ENCODE measurements at regions not wholly inside any gene's neighbourhood (a gene's known extent, or its start where the extent isn't known, plus 50 kb on each side); places are given as distances from the start of the nearest gene placed in this dataset.

DNA sequence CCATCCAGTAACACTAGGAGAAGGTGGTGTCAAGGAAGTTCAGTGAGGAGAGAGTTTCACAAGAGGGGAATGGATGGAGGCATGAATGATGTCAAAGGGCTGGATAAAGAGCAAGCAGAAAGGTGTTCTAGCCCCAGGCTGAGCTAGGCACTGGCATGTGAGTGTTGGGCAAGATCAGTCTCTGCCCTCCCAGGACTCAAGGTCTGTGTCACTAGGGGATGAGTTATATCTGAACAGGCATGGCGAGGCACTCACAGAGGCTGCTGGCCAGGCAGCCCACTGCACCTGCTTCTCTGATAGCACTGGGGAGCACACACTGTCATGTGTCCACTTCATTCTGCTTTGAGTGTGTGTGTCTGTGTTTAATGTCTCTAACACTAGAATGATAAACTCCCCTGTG, 903.8 kb downstream of the BCL11B start:
- ATAC-seq (no peak), DNase-seq (no peak)
- no peaks in the 10 kb centered on the region for H3K4me1 ChIP-seq (ENCODE audit: control insufficient read depth, insufficient read depth, low read length)
- H3K27me3 ChIP-seq (ENCODE audit: control insufficient read depth, insufficient read depth), result no peaks in the 10 kb centered on the region
- no peak overlapping the region for H3K4me3 ChIP-seq (ENCODE audit: low read length)
- no peak overlapping the region for H3K27ac ChIP-seq (ENCODE audit: low read length)
- 31% methylated on average over 1 of the region's 1 CpG for WGBS
- intact Hi-C loops (cut with DNase I), result no loop called here
- H3K9me3 ChIP-seq (ENCODE audit: control insufficient read depth, low read length), result no peaks in the 10 kb centered on the region

DNA sequence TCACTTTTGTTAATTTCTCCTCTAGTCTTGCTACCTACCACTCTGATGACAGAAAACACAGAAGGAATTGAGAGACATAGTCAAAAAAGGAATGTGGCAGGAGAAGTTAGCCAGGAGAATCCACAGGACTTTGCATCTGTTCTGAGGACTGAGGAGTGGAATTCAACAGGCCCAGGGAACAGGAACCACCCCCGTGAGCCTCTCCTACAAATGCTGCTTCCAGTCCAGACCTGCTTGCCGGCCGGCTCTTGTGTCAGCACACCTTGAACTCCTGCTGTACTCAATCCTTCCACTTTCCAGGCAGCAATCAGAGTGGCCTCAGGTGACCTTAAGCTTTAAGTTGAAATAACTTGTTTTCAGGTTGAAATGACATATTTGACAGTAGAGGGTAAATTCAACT, 903.1 kb downstream of the BCL11B start:
- WGBS, result 79% methylated on average over 3 of the region's 3 CpGs
- no peak overlapping the region for H3K27ac ChIP-seq (ENCODE audit: low read length)
- H3K4me1 ChIP-seq (ENCODE audit: control insufficient read depth, insufficient read depth, low read length), result no peaks in the 10 kb centered on the region
- DNase-seq, result no peak
- H3K9me3 ChIP-seq (ENCODE audit: control insufficient read depth, low read length), result no peaks in the 10 kb centered on the region
- no peak overlapping the region for H3K4me3 ChIP-seq (ENCODE audit: low read length)
- no peak for ATAC-seq
- intact Hi-C loops (cut with DNase I), result no loop called here
- no peaks in the 10 kb centered on the region for H3K27me3 ChIP-seq (ENCODE audit: control insufficient read depth, insufficient read depth)

DNA sequence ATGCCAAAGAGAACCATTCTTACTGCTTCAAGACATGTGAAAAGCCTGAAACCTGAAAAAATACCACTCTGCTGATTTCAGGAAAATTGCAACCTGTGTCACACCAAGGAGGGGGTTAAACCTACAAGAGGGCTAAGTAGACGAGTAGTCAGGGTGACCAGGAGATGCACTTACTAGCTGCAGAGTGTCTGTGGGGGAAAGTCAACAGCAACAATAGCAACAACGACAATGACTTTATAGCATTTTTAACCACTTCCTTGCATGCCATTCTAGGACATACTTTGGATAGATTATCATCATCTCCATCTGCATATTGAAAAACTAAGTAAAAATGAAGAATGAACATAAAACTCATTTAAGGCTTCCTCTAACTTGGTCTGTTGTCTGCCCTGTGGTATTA, 902.7 kb downstream of the BCL11B start:
- intact Hi-C loops (cut with DNase I), result no loop called here
- DNase-seq (no peak), ATAC-seq (no peak)
- 61% methylated on average over 2 of the region's 2 CpGs for WGBS
- no peak overlapping the region for H3K4me3 ChIP-seq (ENCODE audit: low read length)
- no peaks in the 10 kb centered on the region for H3K4me1 ChIP-seq (ENCODE audit: control insufficient read depth, insufficient read depth, low read length)
- no peaks in the 10 kb centered on the region for H3K27me3 ChIP-seq (ENCODE audit: control insufficient read depth, insufficient read depth)
- H3K27ac ChIP-seq (ENCODE audit: low read length), result no peak overlapping the region
- H3K9me3 ChIP-seq (ENCODE audit: control insufficient read depth, low read length), result no peaks in the 10 kb centered on the region

DNA sequence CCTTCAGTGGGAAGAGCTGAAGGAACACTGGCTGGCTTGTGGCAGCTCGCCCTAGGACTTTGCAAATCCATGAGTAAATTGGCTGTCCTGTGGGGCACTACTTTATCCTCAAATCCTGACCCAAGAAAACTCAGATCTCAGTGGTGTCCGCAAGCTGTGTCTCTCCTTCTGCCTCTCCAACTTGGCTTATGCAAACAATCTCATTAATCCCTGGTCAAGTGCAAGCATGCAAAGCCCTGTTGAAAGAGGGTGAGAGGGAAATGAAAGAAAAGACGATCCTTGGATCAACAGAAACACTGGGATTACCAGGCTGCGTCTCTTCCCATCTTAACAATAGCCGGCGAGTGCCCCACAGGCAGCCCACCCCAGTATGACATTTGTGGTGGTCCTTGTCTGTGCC, 901.6 kb downstream of the BCL11B start:
- no peak for ATAC-seq
- no peak for DNase-seq
- Histone ChIP-seq H3K4me1 (ENCODE audit: control insufficient read depth, insufficient read depth, low read length) (no peaks in the 10 kb centered on the region), H3K4me3 (ENCODE audit: low read length) (no peak overlapping the region), H3K27ac (ENCODE audit: low read length) (no peak overlapping the region), H3K27me3 (ENCODE audit: control insufficient read depth, insufficient read depth) (no peaks in the 10 kb centered on the region), H3K9me3 (ENCODE audit: control insufficient read depth, low read length) (no peaks in the 10 kb centered on the region)
- whole genome bisulfite sequencing, result 50% methylated on average over 6 of the region's 6 CpGs
- intact Hi-C loops (cut with DNase I), result no loop called here

DNA sequence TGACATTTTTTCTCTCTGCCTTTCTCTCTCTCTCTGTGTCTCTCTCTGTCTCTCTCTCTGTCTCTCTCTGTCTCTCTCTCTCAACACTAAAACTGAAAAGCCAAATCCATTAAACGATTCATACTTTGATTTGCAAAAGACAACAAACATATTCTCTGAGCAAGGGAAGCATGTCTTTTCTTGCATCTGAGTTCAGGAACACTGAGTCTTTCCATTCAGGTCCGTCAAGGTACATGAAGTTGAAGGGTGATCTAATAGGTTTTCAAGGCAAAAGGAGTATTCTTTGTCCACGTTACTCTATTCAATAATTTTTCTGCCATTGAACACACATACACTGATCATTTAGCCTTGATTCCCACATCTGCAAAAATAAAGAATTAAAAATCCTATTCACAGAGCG, 900.9 kb downstream of the BCL11B start:
- no peaks in the 10 kb centered on the region for H3K4me1 ChIP-seq (ENCODE audit: control insufficient read depth, insufficient read depth, low read length)
- H3K4me3 ChIP-seq (ENCODE audit: low read length), result no peak overlapping the region
- intact Hi-C loops (cut with DNase I), result no loop called here
- H3K27me3 ChIP-seq (ENCODE audit: control insufficient read depth, insufficient read depth), result no peaks in the 10 kb centered on the region
- H3K27ac ChIP-seq (ENCODE audit: low read length), result no peak overlapping the region
- DNase-seq, result no peak
- no peak for ATAC-seq
- no peaks in the 10 kb centered on the region for H3K9me3 ChIP-seq (ENCODE audit: control insufficient read depth, low read length)
- WGBS, result 69% methylated on average over 4 of the region's 4 CpGs

DNA sequence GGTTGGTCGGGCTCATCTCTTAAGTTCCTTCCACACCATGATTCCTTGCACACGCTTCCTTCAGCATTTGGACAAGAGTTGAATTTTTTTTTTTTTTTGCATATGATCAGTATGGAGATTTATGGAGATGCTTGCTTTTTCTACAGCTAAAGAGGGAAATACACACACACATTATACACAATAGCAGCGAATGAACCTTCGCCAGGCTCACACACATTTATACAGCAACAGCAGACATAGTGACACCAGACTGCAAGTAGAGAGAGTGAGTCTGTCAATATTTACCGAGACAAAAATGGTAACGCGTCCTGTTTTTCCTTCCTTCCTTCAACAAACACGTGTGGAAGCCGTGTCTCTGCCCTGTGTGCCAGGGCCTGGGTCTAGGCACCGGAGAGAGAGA, 897.9 kb downstream of the BCL11B start:
- Histone ChIP-seq H3K27me3 (ENCODE audit: control insufficient read depth, insufficient read depth) (no peaks in the 10 kb centered on the region), H3K9me3 (ENCODE audit: control insufficient read depth, low read length) (no peaks in the 10 kb centered on the region), H3K4me3 (ENCODE audit: low read length) (no peak overlapping the region), H3K4me1 (ENCODE audit: control insufficient read depth, insufficient read depth, low read length) (no peaks in the 10 kb centered on the region), H3K27ac (ENCODE audit: low read length) (no peak overlapping the region)
- intact Hi-C loops (cut with DNase I), result no loop called here
- WGBS, result 68% methylated on average over 10 of the region's 10 CpGs
- no peak for DNase-seq
- ATAC-seq, result no peak

DNA sequence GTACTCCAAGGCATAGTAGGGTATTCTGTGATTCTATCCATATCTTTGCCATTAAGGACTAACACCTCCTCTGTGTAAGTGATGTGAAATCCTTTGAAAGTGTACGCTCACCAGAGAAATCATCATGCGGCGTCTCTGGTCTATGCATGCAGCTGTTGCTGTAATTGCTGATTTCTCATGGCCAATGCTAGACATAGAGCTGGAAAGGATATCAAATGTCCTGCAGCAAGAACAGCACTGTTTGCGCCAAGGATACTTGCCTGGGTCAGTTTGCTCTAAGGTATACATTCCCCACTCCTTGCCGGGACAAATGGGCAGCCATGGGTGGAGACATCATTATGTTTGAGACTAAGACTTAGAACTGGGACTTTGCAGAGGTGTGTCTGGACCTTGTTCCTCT, 896.4 kb downstream of the BCL11B start:
- ATAC-seq (no peak), DNase-seq (no peak)
- Histone ChIP-seq H3K27me3 (ENCODE audit: control insufficient read depth, insufficient read depth) (no peaks in the 10 kb centered on the region), H3K27ac (ENCODE audit: low read length) (no peak overlapping the region), H3K4me1 (ENCODE audit: control insufficient read depth, insufficient read depth, low read length) (no peaks in the 10 kb centered on the region), H3K4me3 (ENCODE audit: low read length) (no peak overlapping the region), H3K9me3 (ENCODE audit: control insufficient read depth, low read length) (no peaks in the 10 kb centered on the region)
- intact Hi-C loops (cut with DNase I), result no loop called here
- 95% methylated on average over 5 of the region's 5 CpGs for WGBS

DNA sequence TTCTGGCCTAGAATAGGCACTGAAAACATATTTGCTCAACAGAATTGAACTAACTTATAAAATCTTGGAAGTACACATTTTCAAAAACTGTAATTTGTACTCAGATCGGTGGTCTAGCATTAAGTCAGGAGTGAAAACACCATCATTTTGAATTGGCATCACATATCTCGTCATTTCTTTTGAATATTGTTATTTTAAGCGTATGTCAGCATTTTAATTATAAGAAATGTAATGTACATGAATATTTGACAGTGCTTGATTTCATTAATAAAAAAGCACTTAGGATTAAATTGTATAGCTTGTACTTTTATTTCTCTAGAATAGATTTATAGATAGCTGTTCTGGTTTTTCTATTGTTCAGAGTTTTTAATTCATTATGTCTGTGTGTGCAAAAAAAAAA, 892.2 kb downstream of the BCL11B start:
- no peak overlapping the region for H3K4me3 ChIP-seq (ENCODE audit: low read length)
- intact Hi-C loops (cut with DNase I), result no loop called here
- no peaks in the 10 kb centered on the region for H3K27me3 ChIP-seq (ENCODE audit: control insufficient read depth, insufficient read depth)
- peaks cover 5% of the 10 kb centered on the region for H3K9me3 ChIP-seq (ENCODE audit: control insufficient read depth, low read length)
- H3K4me1 ChIP-seq (ENCODE audit: control insufficient read depth, insufficient read depth, low read length), result no peaks in the 10 kb centered on the region
- no peak overlapping the region for H3K27ac ChIP-seq (ENCODE audit: low read length)
- ATAC-seq (no peak), DNase-seq (no peak)
- 76% methylated on average over 3 of the region's 3 CpGs for WGBS

DNA sequence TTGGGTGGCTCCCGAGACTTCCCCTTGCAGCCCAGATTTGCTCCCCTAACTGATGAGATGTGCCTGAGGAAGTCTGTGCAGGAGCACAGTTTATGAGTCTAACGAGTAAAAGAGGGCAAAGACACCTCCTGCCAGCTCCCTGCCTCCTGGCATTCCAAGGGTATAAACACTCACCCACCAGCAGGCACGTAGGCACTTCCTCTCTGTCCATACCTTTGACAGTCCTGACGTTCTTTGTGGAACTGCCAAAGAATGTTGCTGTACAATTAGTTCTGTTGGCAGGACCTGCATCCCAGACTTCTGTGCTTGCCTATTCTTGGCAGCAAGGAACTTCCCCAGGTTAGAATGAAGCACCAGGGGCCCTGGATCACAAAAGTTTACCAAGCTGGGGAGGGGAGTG, 889.3 kb downstream of the BCL11B start:
- no peak overlapping the region for H3K4me3 ChIP-seq (ENCODE audit: low read length)
- DNase-seq (no peak), ATAC-seq (no peak)
- H3K9me3 ChIP-seq (ENCODE audit: control insufficient read depth, low read length), result peaks cover 5% of the 10 kb centered on the region
- H3K27ac ChIP-seq (ENCODE audit: low read length), result no peak overlapping the region
- intact Hi-C loops (cut with DNase I), result no loop called here
- H3K4me1 ChIP-seq (ENCODE audit: control insufficient read depth, insufficient read depth, low read length), result no peaks in the 10 kb centered on the region
- 58% methylated on average over 4 of the region's 4 CpGs for WGBS
- no peaks in the 10 kb centered on the region for H3K27me3 ChIP-seq (ENCODE audit: control insufficient read depth, insufficient read depth)

DNA sequence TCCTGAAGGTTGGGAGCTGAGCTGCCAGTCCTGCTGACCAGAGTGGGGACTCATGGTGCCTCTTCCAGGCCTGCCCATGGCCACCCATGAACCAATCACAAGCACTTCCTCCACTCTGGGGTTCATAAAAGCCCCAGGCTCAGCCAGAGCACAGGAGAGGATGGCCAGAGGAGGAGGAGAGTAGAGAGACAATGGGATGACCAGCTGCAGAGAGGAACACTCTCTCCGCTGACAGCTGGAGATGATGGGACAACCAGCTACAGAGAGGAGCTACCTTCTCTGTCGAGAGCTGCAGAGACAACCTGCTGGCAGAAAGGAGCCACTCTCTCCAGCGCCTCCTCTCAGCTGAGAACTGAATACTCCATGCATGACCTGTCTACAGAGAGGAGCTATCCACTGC, 886.1 kb downstream of the BCL11B start:
- H3K4me1 ChIP-seq (ENCODE audit: control insufficient read depth, insufficient read depth, low read length), result no peaks in the 10 kb centered on the region
- no peak for ATAC-seq

DNA sequence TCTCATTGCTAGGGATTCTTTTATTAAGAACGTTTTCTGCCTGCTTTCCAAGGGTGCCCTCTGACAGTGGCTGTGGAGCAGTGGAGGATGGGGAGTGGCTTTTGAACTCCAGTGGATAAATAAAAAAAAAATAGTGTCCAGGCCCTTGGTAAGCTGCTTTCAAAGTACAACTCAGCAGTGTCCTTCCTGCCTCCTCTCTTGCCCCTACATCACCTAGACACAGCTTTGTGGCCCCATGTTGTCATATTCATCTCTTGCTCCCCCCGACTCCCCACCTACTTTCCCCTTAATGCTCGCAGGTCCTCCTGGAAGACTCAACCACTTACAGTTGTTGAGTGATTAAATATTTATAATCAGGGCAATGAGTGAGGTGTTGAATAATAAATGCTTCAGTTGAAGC, 880.9 kb downstream of the BCL11B start:
- 63% methylated on average over 3 of the region's 3 CpGs for WGBS
- no peak overlapping the region for H3K27ac ChIP-seq (ENCODE audit: low read length)
- no peak for DNase-seq
- no peaks in the 10 kb centered on the region for H3K27me3 ChIP-seq (ENCODE audit: control insufficient read depth, insufficient read depth)
- no peak for ATAC-seq
- no peak overlapping the region for H3K4me3 ChIP-seq (ENCODE audit: low read length)
- intact Hi-C loops (cut with DNase I), result no loop called here
- H3K4me1 ChIP-seq (ENCODE audit: control insufficient read depth, insufficient read depth, low read length), result no peaks in the 10 kb centered on the region
- H3K9me3 ChIP-seq (ENCODE audit: control insufficient read depth, low read length), result no peaks in the 10 kb centered on the region

More for the DNA sequence above, 886.1 kb downstream of the BCL11B start:
- no peak overlapping the region for H3K4me3 ChIP-seq (ENCODE audit: low read length)
- 82% methylated on average over 3 of the region's 3 CpGs for WGBS
- H3K27me3 ChIP-seq (ENCODE audit: control insufficient read depth, insufficient read depth), result no peaks in the 10 kb centered on the region
- intact Hi-C loops (cut with DNase I), result no loop called here
- no peak for DNase-seq
- H3K27ac ChIP-seq (ENCODE audit: low read length), result no peak overlapping the region
- peaks cover 5% of the 10 kb centered on the region for H3K9me3 ChIP-seq (ENCODE audit: control insufficient read depth, low read length)

DNA sequence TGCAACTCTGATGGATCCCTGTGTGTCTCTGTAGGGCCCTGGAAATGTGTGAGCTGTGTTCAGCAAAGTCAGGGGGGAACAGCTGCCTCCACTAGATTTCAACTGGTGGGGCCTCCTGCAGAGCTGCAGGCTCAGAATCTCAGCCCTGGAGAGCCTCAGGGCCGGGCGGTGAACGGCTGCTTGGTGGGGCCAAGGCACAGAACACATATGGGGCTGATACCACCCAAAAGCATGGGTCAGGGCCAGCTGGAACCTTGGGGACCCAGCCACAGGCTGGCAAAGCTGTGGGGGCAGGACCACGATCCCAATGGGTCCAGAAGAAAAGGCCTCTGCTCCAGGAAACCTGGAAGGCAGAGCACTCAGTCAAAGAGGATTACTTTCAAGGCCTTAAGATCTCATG, 878.5 kb downstream of the BCL11B start:
- intact Hi-C loops (cut with DNase I), result no loop called here
- no peaks in the 10 kb centered on the region for H3K27me3 ChIP-seq (ENCODE audit: control insufficient read depth, insufficient read depth)
- 60% methylated on average over 4 of the region's 4 CpGs for WGBS

More for the DNA sequence above, 878.5 kb downstream of the BCL11B start:
- no peak overlapping the region for H3K27ac ChIP-seq (ENCODE audit: low read length)
- no peaks in the 10 kb centered on the region for H3K9me3 ChIP-seq (ENCODE audit: control insufficient read depth, low read length)
- no peak for ATAC-seq
- DNase-seq, result no peak
- H3K4me1 ChIP-seq (ENCODE audit: control insufficient read depth, insufficient read depth, low read length), result no peaks in the 10 kb centered on the region
- no peak overlapping the region for H3K4me3 ChIP-seq (ENCODE audit: low read length)
